Left renal cortex interstitium (tissue), 4 donors: ENCODE measurements at regions not wholly inside any gene's neighbourhood (a gene's known extent, or its start where the extent isn't known, plus 50 kb on each side); places are given as distances from the start of the nearest gene placed in this dataset.

Experiments
- DNase-seq, 4 donors: peaks; one replicate each; pipeline ENCODE4 v3.0.0-alpha.2; 2013; ENCODE audit warnings: low read depth in 4 of 4, low spot score in 2 of 4, missing footprints in 1 of 4

- no peak for DNase-seq
Observed at GRCh38 chr2:216320852-216321251, 51.4 kb downstream of the MARCHF4 start.

GRCh38 chr2:216319771-216320170 is 52.5 kb downstream of the MARCHF4 start:
- no peak for DNase-seq

GRCh38 chr2:216318521-216318874 is 53.8 kb downstream of the MARCHF4 start:
- no peak for DNase-seq

GRCh38 chr2:216317831-216318520 is 54.3 kb downstream of the MARCHF4 start:
- DNase-seq: no peak

GRCh38 chr2:216316743-216317142 is 55.5 kb downstream of the MARCHF4 start:
- DNase-seq: no peak

GRCh38 chr2:216315802-216316603 is 56.3 kb downstream of the MARCHF4 start:
- no peak for DNase-seq

- no peak for DNase-seq
Observed at GRCh38 chr2:216312441-216312840, 59.8 kb downstream of the MARCHF4 start.

GRCh38 chr2:216308576-216308975 is 63.7 kb downstream of the MARCHF4 start:
- peak; percentile 58 to 79 (median 66) for DNase-seq

- no peak for DNase-seq
Observed at GRCh38 chr2:216307496-216307895, 64.8 kb downstream of the MARCHF4 start.

GRCh38 chr2:216306868-216307267 is 65.4 kb downstream of the MARCHF4 start:
- no peak for DNase-seq

GRCh38 chr2:216305574-216305973 is 66.7 kb downstream of the MARCHF4 start:
- DNase-seq: no peak

- no peak for DNase-seq
Observed at GRCh38 chr2:216302981-216303676, 69.2 kb downstream of the MARCHF4 start.

GRCh38 chr2:216300906-216301305 is 71.4 kb downstream of the MARCHF4 start:
- DNase-seq: no peak

- DNase-seq: no peak
Observed at GRCh38 chr2:216299588-216299987, 72.7 kb downstream of the MARCHF4 start.

GRCh38 chr2:216298719-216299495 is 73.4 kb downstream of the MARCHF4 start:
- DNase-seq: no peak

- no peak for DNase-seq
Observed at GRCh38 chr2:216296856-216297255, 75.4 kb downstream of the MARCHF4 start.

- no peak for DNase-seq
Observed at GRCh38 chr2:216294305-216294704, 78.0 kb downstream of the MARCHF4 start.

GRCh38 chr2:216293883-216294282 is 78.4 kb downstream of the MARCHF4 start:
- DNase-seq: no peak

GRCh38 chr2:216292886-216293301 is 79.4 kb downstream of the MARCHF4 start:
- DNase-seq: no peak

- no peak for DNase-seq
Observed at GRCh38 chr2:216292475-216292874, 79.8 kb downstream of the MARCHF4 start.

GRCh38 chr2:216289470-216289869 is 82.8 kb downstream of the MARCHF4 start:
- no peak for DNase-seq
